ENCODE measurements at regions not wholly inside any gene's neighbourhood (a gene's known extent, or its start where the extent isn't known, plus 50 kb on each side); places are given as distances from the start of the nearest gene placed in this dataset.

GRCh38 chr6:40131675-40132074 lies 197.4 kb upstream of the MOCS1 start:
- intact Hi-C loops (cut with DNase I; ENCODE audit: low total_unique reads), result no loop called here
- no peak for TF ChIP-seq POLR2A (IDR thresholded peaks at IDR 0.05)
- TF ChIP-seq CTCF (IDR thresholded peaks at IDR 0.05), result no peak
- whole genome bisulfite sequencing, 2 donors, result 45 to 70% methylated on average over 2 of the region's 2 CpGs

DNA sequence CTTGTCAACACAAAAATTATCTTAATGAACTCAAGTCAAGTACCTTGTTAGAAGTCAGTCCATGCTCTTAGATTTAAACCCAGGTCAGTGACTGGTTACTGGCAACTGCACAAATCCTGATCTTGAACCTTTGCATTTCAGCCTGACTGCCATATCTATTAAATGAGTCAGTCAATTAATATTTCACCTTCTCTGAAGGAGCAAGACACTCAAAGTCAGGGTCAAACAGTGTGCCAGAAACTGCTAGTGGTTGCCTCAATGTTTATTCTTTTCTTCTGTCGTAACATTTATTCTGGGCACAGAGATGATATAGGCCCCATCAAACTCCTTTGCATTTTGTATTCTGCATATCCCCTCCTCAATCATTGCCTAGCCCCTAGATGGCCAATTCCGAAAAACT lies 193.9 kb upstream of the MOCS1 start:
- no peak for DNase-seq (ENCODE audit: low spot score in 2 of 2)
- H3K4me3 ChIP-seq (ENCODE audit: low read depth, poor library complexity, severe bottlenecking), result no peak overlapping the region
- WGBS, 2 donors, result 69 to 92% methylated on average over 2 of the region's 2 CpGs
- intact Hi-C loops (cut with DNase I; ENCODE audit: low total_unique reads), result loop anchor here (1.0 kb wide), 1 partner anchor 44 kb away; no protein-coding TSS in a partner anchor
- TF ChIP-seq CTCF (IDR thresholded peaks at IDR 0.05), result no peak
- TF ChIP-seq POLR2A (IDR thresholded peaks at IDR 0.05), result no peak

More at GRCh38 chr6:40131675-40132074, 197.4 kb upstream of the MOCS1 start:
- H3K4me3 ChIP-seq (ENCODE audit: low read depth, poor library complexity, severe bottlenecking), result no peak overlapping the region
- no peak for DNase-seq (ENCODE audit: low spot score in 2 of 2)

DNA sequence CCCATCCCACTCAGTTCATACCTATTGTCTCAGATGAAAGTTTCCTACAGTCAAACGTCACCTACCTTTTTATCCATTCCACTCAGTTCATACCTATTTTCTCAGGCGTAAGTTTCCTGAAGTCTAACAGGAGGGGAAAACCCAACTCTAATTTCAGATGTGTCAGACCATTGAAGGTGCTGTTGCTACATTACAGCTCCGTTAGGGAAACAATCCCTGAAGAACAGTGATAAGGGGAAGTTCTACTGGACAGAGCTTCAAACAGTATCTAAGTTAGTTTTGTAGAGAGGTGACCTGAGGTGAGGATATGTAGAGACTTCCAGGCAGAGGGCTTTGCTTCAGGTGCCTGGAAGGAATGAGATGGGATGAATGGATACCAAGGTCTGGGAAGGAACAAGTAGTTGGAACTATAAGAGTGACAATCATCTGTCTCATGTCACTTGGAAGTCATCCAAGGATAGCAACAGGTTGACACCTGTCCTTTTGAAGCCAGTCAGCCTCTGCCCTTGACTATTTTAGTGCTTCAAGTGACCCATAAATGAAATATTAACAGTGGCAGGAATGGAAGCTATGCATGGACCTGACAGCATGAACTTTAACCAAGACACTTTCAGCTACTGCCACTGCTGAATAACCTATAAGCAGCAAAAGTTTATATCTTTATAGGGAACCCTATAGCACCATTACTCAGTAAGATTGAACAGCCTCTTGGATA lies 191.6 kb upstream of the MOCS1 start:
- 84% methylated on average over 3 of the region's 3 CpGs for WGBS, 2 donors
- intact Hi-C loops (cut with DNase I; ENCODE audit: low total_unique reads), result no loop called here
- no peak for TF ChIP-seq CTCF (IDR thresholded peaks at IDR 0.05)
- no peak for TF ChIP-seq POLR2A (IDR thresholded peaks at IDR 0.05)
- no peak overlapping the region for H3K4me3 ChIP-seq (ENCODE audit: low read depth, poor library complexity, severe bottlenecking)
- DNase-seq (ENCODE audit: low spot score in 2 of 2), result no peak

DNA sequence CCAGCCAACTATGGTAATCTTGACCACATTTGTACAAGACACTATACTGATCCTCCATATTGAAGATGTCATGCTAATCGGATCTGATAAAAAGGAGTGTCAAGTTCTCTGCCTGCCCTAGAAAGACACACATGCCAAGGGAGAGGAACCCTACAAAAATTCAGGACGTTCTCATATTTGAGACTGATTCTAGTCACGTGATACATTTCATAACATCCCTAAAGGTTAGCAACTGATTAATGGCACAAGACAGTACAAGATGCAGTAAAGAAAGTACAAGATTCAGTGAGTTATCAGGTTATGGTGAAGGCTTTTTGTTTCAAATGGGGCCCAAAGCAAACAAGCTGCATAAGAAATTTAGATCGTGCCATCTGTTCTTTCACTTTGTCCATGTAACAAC lies 190.7 kb upstream of the MOCS1 start:
- TF ChIP-seq POLR2A (IDR thresholded peaks at IDR 0.05) (no peak), CTCF (IDR thresholded peaks at IDR 0.05) (no peak)
- WGBS, 2 donors, result 77 to 89% methylated on average over 4 of the region's 4 CpGs
- no peak overlapping the region for H3K4me3 ChIP-seq (ENCODE audit: low read depth, poor library complexity, severe bottlenecking)
- no peak for DNase-seq (ENCODE audit: low spot score in 2 of 2)
- intact Hi-C loops (cut with DNase I; ENCODE audit: low total_unique reads), result no loop called here

GRCh38 chr6:40116832-40117231 lies 182.6 kb upstream of the MOCS1 start:
- 0% methylated on average over 1 of the region's 1 CpG for WGBS, 2 donors
- no peak for TF ChIP-seq POLR2A (IDR thresholded peaks at IDR 0.05)
- intact Hi-C loops (cut with DNase I; ENCODE audit: low total_unique reads), result no loop called here
- DNase-seq (ENCODE audit: low spot score in 2 of 2), result no peak
- H3K4me3 ChIP-seq (ENCODE audit: low read depth, poor library complexity, severe bottlenecking), result no peak overlapping the region

DNA sequence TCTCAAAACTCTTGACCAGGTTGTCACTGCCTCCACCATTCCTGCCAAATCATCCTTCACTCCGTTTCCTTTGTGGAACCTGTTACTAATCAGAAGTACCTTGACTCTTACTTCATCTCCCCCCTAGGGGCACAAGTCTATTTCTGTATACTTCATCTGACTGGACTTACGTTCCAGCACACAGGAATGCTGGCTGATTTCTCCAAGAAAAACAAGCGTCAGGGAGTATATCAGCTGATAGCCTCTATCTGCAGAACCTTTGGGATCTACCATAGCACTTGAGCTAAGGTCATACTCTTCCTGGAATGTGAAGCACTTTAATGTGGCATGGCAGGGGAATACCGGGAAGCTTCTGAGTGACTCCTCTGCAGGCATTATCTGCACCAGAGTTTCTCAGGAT lies 178.1 kb upstream of the MOCS1 start:
- intact Hi-C loops (cut with DNase I; ENCODE audit: low total_unique reads), result no loop called here
- WGBS, 2 donors, result 42 to 50% methylated on average over 4 of the region's 4 CpGs
- DNase-seq (ENCODE audit: low spot score in 2 of 2), result no peak
- no peak overlapping the region for H3K4me3 ChIP-seq (ENCODE audit: low read depth, poor library complexity, severe bottlenecking)
- no peak for TF ChIP-seq CTCF (IDR thresholded peaks at IDR 0.05)

Data from lower leg skin (tissue), 4 donors.